Activated CD8-positive, alpha-beta T cell treated with anti-CD3 and anti-CD28 coated beads for 36 hours (primary cell): ENCODE measurements at regions not wholly inside any gene's neighbourhood (a gene's known extent, or its start where the extent isn't known, plus 50 kb on each side); places are given as distances from the start of the nearest gene placed in this dataset.

Experiments
- ATAC-seq: fragments of 200-7000 bp; cut with Tn5 transposase; one replicate; pipeline ENCODE4 v1.10.0; 2021; ENCODE audit warnings: mild to moderate bottlenecking, moderate library complexity
- CTCF ChIA-PET: fragments of 350-600 bp; sonication (Branson Sonifier 250); formaldehyde crosslinking; loops from one replicate; lab custom pipeline; 2021; ENCODE audit warnings: antibody characterized with exemption; lab: Charles Lee
- POLR2A ChIA-PET: fragments of 350-600 bp; sonication (Branson Sonifier 250); formaldehyde crosslinking; loops from one replicate; lab custom pipeline; 2021; ENCODE audit warnings: antibody characterized with exemption; lab: Charles Lee
- DNase-seq: peaks from one replicate; pipeline ENCODE4 v3.0.0-alpha.2; 2020
- H3K27ac Mint-ChIP-seq: one replicate; pipeline ENCODE4 v1.8.0; 2021; ENCODE audit warnings: mild to moderate bottlenecking, mixed read lengths
- H3K27me3 Mint-ChIP-seq: one replicate; pipeline ENCODE4 v1.8.0; 2021; ENCODE audit warnings: mixed read lengths
- H3K36me3 Mint-ChIP-seq: one replicate; pipeline ENCODE4 v1.8.0; 2021; ENCODE audit warnings: low read depth, mixed read lengths
- H3K4me1 Mint-ChIP-seq: one replicate; pipeline ENCODE4 v1.8.0; 2021; ENCODE audit warnings: low read depth, mixed read lengths
- H3K4me3 Mint-ChIP-seq: one replicate; pipeline ENCODE4 v1.8.0; 2021; ENCODE audit warnings: mild to moderate bottlenecking, moderate library complexity, mixed read lengths
- H3K9me3 Mint-ChIP-seq: one replicate; pipeline ENCODE4 v1.8.0; 2021; ENCODE audit warnings: mixed read lengths
- CTCF ChIP-seq: fragments of 200-600 bp; IDR thresholded peaks from one replicate; pipeline ENCODE4 v1.8.0; 2022; ENCODE audit warnings: antibody characterized with exemption, mild to moderate bottlenecking
- intact Hi-C: fragments of 100-400 bp; cut with micrococcal nuclease; formaldehyde crosslinking; loops from one replicate; pipeline ENCODE4 v1.10.0; 2022

GRCh38 chr18:10190564-10190963 lies 263.9 kb upstream of the APCDD1 start:
- H3K27ac Mint-ChIP-seq = no peak overlapping the region
- intact Hi-C loops = no loop called here
- no peaks in the 10 kb centered on the region for H3K9me3 Mint-ChIP-seq
- ChIA-PET CTCF (no interaction called here), POLR2A (no interaction called here)
- H3K27me3 Mint-ChIP-seq = no peaks in the 10 kb centered on the region
- no peaks in the 10 kb centered on the region for H3K4me1 Mint-ChIP-seq
- no peaks in the 10 kb centered on the region for H3K36me3 Mint-ChIP-seq
- no peak overlapping the region for H3K4me3 Mint-ChIP-seq
- TF ChIP-seq CTCF = no peak
- DNase-seq (no peak), ATAC-seq (no peak)

GRCh38 chr18:10193444-10193843 lies 261.0 kb upstream of the APCDD1 start:
- Mint-ChIP-seq H3K4me1 (no peaks in the 10 kb centered on the region), H3K27me3 (no peaks in the 10 kb centered on the region)

GRCh38 chr18:10194592-10194991 lies 259.8 kb upstream of the APCDD1 start:
- no peak overlapping the region for H3K4me3 Mint-ChIP-seq
- intact Hi-C loops = no loop called here
- H3K4me1 Mint-ChIP-seq = no peaks in the 10 kb centered on the region
- DNase-seq (no peak), ATAC-seq (no peak)
- no peak overlapping the region for H3K27ac Mint-ChIP-seq
- no peaks in the 10 kb centered on the region for H3K36me3 Mint-ChIP-seq
- no peaks in the 10 kb centered on the region for H3K27me3 Mint-ChIP-seq
- CTCF ChIA-PET = no interaction called here
- no peak for TF ChIP-seq CTCF
- no peaks in the 10 kb centered on the region for H3K9me3 Mint-ChIP-seq
- POLR2A ChIA-PET = no interaction called here

More at GRCh38 chr18:10193444-10193843, 261.0 kb upstream of the APCDD1 start:
- ChIA-PET CTCF (no interaction called here), POLR2A (no interaction called here)
- Mint-ChIP-seq H3K9me3 (no peaks in the 10 kb centered on the region), H3K27ac (no peak overlapping the region), H3K4me3 (no peak overlapping the region), H3K36me3 (no peaks in the 10 kb centered on the region)
- ATAC-seq (no peak), DNase-seq (no peak)
- intact Hi-C loops = no loop called here
- TF ChIP-seq CTCF = no peak

GRCh38 chr18:10195529-10195928 lies 258.9 kb upstream of the APCDD1 start:
- H3K4me1 Mint-ChIP-seq = no peaks in the 10 kb centered on the region
- POLR2A ChIA-PET = no interaction called here
- CTCF ChIA-PET = no interaction called here

GRCh38 chr18:10197097-10197496 lies 257.3 kb upstream of the APCDD1 start:
- H3K27me3 Mint-ChIP-seq = no peaks in the 10 kb centered on the region
- intact Hi-C loops = no loop called here
- ChIA-PET CTCF (no interaction called here), POLR2A (no interaction called here)
- no peaks in the 10 kb centered on the region for H3K9me3 Mint-ChIP-seq
- TF ChIP-seq CTCF = no peak
- DNase-seq (no peak), ATAC-seq (no peak)
- H3K36me3 Mint-ChIP-seq = no peaks in the 10 kb centered on the region
- no peak overlapping the region for H3K4me3 Mint-ChIP-seq
- H3K4me1 Mint-ChIP-seq = no peaks in the 10 kb centered on the region
- H3K27ac Mint-ChIP-seq = no peak overlapping the region

More at GRCh38 chr18:10195529-10195928, 258.9 kb upstream of the APCDD1 start:
- Mint-ChIP-seq H3K9me3 (no peaks in the 10 kb centered on the region), H3K27ac (no peak overlapping the region), H3K36me3 (no peaks in the 10 kb centered on the region), H3K4me3 (no peak overlapping the region), H3K27me3 (no peaks in the 10 kb centered on the region)
- intact Hi-C loops = no loop called here
- DNase-seq (no peak), ATAC-seq (no peak)
- no peak for TF ChIP-seq CTCF
